ENCODE measurements at regions not wholly inside any gene's neighbourhood (a gene's known extent, or its start where the extent isn't known, plus 50 kb on each side); places are given as distances from the start of the nearest gene placed in this dataset.

DNA sequence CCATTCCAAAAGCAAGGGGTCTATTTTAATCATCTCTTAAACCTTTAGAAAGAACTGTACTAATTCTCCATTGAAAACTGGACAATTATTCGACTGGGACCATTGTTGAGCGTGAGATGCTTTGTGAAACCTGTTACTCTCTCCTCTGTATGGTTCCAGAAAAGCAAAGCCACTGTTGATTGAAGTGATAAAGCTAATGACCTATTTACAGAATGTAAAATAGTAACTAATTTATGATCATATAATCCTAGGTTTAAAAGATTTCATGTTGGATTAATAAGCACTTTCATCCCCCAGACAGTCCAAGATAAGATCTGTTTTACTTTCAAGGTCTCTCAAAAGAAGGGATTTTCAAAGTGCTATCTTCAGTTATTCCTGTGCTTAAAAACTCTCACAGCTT lies 614.5 kb downstream of the TMA16 start:
- Histone ChIP-seq H3K36me3 (ENCODE audit: insufficient read depth in 1 of 2, low read depth in 1 of 2) (no peaks in the 10 kb centered on the region), H3K4me1 (no peaks in the 10 kb centered on the region), H3K27ac (no peak overlapping the region), H3K9me3 (no peaks in the 10 kb centered on the region), H3K27me3 (ENCODE audit: insufficient read depth in 3 of 3, low read length in 2 of 3) (no peaks in the 10 kb centered on the region), H3K4me3 (no peak overlapping the region)
- intact Hi-C loops (cut with DNase I) = no loop called here
- TF ChIP-seq, protein P1, sequence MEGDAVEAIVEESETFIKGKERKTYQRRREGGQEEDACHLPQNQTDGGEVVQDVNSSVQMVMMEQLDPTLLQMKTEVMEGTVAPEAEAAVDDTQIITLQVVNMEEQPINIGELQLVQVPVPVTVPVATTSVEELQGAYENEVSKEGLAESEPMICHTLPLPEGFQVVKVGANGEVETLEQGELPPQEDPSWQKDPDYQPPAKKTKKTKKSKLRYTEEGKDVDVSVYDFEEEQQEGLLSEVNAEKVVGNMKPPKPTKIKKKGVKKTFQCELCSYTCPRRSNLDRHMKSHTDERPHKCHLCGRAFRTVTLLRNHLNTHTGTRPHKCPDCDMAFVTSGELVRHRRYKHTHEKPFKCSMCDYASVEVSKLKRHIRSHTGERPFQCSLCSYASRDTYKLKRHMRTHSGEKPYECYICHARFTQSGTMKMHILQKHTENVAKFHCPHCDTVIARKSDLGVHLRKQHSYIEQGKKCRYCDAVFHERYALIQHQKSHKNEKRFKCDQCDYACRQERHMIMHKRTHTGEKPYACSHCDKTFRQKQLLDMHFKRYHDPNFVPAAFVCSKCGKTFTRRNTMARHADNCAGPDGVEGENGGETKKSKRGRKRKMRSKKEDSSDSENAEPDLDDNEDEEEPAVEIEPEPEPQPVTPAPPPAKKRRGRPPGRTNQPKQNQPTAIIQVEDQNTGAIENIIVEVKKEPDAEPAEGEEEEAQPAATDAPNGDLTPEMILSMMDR (IDR thresholded peaks at IDR 0.05) = no peak
- no peak for ATAC-seq
- WGBS, 3 donors = 68 to 76% (median 73%) methylated on average over 2 of the region's 2 CpGs
- DNase-seq = no peak

DNA sequence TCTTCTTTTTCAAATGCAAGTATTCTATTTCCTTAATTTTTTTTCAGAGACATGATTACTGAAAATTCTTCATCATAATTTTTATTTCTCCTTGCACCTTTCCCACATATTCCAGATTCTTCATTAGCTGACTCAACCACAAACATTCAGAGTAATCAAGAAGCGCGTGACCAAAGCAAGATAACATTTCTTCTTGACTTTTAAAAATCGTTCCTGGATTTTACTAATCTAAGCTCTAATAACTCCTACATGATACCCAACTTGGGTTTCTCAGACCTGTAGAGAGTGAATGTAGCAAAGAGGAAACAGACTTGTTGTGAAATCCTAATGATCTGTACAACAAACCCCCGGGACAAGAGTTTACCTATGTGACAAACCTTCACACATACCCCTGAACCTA lies 615.0 kb downstream of the TMA16 start:
- ATAC-seq (no peak), DNase-seq (no peak)
- Histone ChIP-seq H3K4me1 (no peaks in the 10 kb centered on the region), H3K27ac (no peak overlapping the region), H3K9me3 (no peaks in the 10 kb centered on the region), H3K4me3 (no peak overlapping the region), H3K36me3 (ENCODE audit: insufficient read depth in 1 of 2, low read depth in 1 of 2) (no peaks in the 10 kb centered on the region), H3K27me3 (ENCODE audit: insufficient read depth in 3 of 3, low read length in 2 of 3) (no peaks in the 10 kb centered on the region)
- intact Hi-C loops (cut with DNase I) = no loop called here
- 77 to 84% (median 83%) methylated on average over 4 of the region's 4 CpGs for WGBS, 3 donors
- TF ChIP-seq, protein P1 (IDR thresholded peaks at IDR 0.05) = no peak

DNA sequence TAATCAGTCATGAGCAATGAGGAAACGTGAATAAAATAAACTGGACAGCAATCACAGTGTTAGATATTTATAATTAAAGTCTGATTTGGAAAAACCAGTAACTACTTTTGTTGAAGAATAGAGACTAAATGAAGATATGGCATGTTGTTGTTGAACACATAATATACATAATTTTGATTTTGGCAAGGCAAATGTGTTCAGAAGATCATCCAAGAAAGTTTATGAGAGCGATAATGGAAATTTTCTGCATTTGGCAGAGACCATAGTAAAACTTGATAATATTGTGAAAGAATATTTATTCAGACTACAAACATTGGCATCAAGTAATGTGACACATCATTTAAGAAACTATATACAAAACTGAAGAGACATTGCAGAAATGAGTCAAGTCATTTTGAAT lies 620.7 kb downstream of the TMA16 start:
- H3K9me3 ChIP-seq = no peaks in the 10 kb centered on the region
- TF ChIP-seq, protein P1 (IDR thresholded peaks at IDR 0.05) = no peak
- H3K27ac ChIP-seq = no peak overlapping the region
- no peaks in the 10 kb centered on the region for H3K4me1 ChIP-seq
- H3K4me3 ChIP-seq = no peak overlapping the region
- DNase-seq (no peak), ATAC-seq (no peak)
- 30 to 45% (median 30%) methylated on average over 2 of the region's 2 CpGs for WGBS, 3 donors
- H3K27me3 ChIP-seq (ENCODE audit: insufficient read depth in 3 of 3, low read length in 2 of 3) = no peaks in the 10 kb centered on the region
- H3K36me3 ChIP-seq (ENCODE audit: insufficient read depth in 1 of 2, low read depth in 1 of 2) = no peaks in the 10 kb centered on the region
- intact Hi-C loops (cut with DNase I) = no loop called here

DNA sequence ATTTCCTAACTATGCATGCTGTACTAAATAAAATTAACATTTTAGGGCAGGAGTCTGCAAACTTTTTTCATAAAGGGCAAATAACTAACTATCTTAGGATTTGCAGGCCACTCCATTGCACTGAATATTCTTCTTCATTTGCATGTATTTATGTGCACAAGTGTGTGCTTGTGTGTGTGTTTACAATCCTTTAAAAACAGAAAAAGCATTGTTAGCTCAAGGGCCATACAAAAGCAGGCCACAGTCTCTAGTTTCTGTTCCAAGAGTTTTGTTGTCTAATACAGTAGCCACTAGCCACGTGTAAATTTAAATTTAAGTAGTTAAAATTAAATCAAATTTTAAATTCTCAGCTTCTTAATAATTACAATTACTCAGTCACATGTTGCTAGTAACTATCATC lies 621.8 kb downstream of the TMA16 start:
- Histone ChIP-seq H3K9me3 (no peaks in the 10 kb centered on the region), H3K27ac (no peak overlapping the region), H3K36me3 (ENCODE audit: insufficient read depth in 1 of 2, low read depth in 1 of 2) (no peaks in the 10 kb centered on the region), H3K4me3 (no peak overlapping the region), H3K27me3 (ENCODE audit: insufficient read depth in 3 of 3, low read length in 2 of 3) (no peaks in the 10 kb centered on the region), H3K4me1 (no peaks in the 10 kb centered on the region)
- no peak for ATAC-seq
- 28 to 47% (median 38%) methylated on average over 1 of the region's 1 CpG for WGBS, 3 donors
- intact Hi-C loops (cut with DNase I) = no loop called here
- TF ChIP-seq, protein P1 (IDR thresholded peaks at IDR 0.05) = no peak
- DNase-seq = no peak

DNA sequence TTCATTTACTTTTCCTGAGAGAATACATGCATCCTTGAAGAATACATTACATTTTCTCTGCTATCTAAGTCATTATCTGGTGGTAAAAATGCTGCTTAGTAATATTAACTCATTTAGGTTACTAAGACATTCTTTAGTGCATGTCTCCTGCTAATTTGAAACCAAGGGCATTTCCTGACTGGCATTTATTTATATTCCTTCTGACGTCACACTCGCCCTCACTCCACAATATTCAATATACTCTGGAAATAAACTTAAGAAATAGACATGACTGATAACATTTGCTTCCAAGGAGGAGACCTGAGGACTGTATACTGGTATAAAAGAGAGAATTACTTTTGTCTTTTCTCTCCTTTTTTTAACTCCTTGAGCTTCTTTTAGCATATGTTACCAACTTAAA lies 619.5 kb upstream of the SMIM31 start:
- H3K9me3 ChIP-seq = no peaks in the 10 kb centered on the region
- no peaks in the 10 kb centered on the region for H3K4me1 ChIP-seq
- no peak overlapping the region for H3K4me3 ChIP-seq
- WGBS, 3 donors = 90 to 93% (median 92%) methylated on average over 2 of the region's 2 CpGs
- intact Hi-C loops (cut with DNase I) = no loop called here
- TF ChIP-seq, protein P1 (IDR thresholded peaks at IDR 0.05) = no peak
- H3K27ac ChIP-seq = no peak overlapping the region
- DNase-seq = no peak
- H3K36me3 ChIP-seq (ENCODE audit: insufficient read depth in 1 of 2, low read depth in 1 of 2) = no peaks in the 10 kb centered on the region
- ATAC-seq = no peak
- H3K27me3 ChIP-seq (ENCODE audit: insufficient read depth in 3 of 3, low read length in 2 of 3) = no peaks in the 10 kb centered on the region

All from psoas muscle (tissue), 7 donors.